HG03196 (cell line): ENCODE measurements at regions not wholly inside any gene's neighbourhood (a gene's known extent, or its start where the extent isn't known, plus 50 kb on each side); places are given as distances from the start of the nearest gene placed in this dataset.
"Not testable (repeated sequence)": the region's sequence is repeated elsewhere in the genome, so short reads cannot be mapped to it uniquely, and the experiment has no call there.

Experiments used
- ATAC-seq: cut with Tn5 transposase; IDR thresholded peaks from one replicate; pipeline ENCODE4 v1.9.1; 2021; ENCODE audit not compliant: unreplicated experiment

GRCh38 chr6:27593200-27593818 lies 120.4 kb upstream of the ZNF184 start:
- ATAC-seq: peak; percentile 7

GRCh38 chr6:27592481-27593199 lies 119.7 kb upstream of the ZNF184 start:
- peak; percentile 67 for ATAC-seq

- peak; percentile 12 for ATAC-seq
Measured at GRCh38 chr6:27591699-27592480, 119.0 kb upstream of the ZNF184 start.

DNA sequence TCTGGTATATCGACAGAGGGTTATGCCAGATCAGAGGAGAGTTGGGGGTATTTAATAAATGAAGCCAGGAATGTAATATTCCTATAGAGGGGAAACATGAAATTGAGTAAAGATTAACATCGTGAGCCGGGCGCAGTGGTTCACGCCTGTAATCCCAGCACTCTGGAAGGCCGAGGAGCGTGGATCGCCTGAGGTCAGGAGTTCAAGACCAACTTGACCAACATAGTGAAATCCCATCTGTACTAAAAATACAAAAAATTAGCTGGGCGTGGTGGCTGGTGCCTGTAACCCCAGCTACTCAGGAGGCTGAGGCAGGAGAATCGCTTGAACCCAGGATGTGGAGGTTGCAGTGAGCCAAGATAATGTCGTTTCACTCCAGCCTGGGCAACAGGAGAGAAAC lies 112.4 kb upstream of the ZNF184 start:
- ATAC-seq: not testable (repeated sequence)

GRCh38 chr6:27584326-27584725 lies 111.4 kb upstream of the ZNF184 start:
- no peak for ATAC-seq

DNA sequence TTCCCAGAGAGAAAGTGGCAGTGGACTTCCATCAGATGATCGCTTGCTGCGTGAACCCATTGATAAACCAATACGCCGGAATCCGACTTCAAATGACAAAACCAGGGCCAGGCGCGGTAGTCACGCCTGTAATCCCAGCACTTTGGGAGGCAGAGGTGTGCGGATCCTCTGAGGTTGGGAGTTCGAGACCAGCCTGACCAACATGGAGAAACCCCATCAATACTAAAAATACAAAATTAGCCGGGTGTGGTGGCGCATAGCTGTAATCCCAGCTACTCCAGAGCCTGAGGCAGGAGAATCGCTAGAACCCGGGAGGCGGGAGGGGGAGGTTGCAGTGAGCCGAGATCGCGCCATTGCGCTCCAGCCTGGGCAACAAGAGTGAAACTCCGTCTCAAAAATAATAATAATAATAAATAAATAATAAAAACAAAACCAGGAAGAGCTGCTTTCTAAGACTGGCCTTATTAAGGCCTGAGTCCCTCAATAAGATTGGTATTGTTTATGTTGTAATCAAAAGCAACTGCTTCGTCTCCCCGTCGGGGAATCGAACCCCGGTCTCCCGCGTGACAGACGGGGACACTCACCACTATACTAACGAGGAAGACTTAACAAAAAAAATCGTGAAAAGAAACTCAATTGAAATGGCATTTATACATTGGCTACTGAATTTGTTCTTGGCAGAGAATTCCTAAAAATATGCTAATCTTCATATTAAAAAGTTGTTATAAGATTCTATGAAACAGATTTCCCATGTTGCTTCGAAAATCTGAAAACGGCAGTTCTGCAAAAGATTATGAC lies 110.2 kb upstream of the ZNF184 start:
- ATAC-seq: no peak

DNA sequence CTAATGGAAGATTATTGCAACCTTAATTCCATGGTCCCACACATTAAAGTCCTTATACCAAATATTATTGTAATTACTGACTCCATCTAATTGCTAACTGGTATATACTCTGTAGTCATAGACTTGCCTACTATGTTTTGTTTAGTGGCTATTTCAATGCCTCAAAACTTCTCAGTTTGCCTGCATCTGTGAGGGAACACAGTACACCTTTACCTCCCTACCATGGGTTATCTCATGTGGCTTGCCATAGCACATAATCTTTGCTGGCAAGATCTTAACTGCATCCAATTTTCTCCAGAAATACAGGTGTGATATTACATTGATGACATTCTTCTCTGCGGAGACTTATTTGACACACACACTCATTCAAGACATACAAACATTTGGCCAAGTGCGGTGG lies 107.1 kb upstream of the ZNF184 start:
- no peak for ATAC-seq

DNA sequence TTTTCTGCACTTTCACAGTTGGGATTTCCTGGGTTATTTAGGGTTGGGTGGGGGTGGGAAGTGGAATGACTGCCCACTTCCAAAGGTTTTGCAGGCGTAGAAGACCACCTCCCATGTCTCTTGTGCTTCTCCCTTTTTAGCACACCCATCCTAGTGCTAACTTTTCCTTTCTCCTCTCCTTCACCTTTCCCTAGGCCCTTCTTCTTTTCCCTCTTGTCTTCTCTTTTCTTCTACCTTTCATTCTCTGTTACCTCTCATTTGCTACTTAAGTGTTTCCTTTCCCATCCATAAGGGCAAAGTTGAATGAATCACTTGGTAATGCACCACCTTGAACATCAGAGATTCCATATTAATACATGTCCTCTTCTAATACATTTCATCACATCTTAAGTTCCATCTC lies 105.0 kb upstream of the ZNF184 start:
- ATAC-seq: no peak

- no peak for ATAC-seq
Measured at GRCh38 chr6:27575594-27576361, 102.9 kb upstream of the ZNF184 start.

GRCh38 chr6:27568226-27568897 lies 95.5 kb upstream of the ZNF184 start:
- ATAC-seq: no peak

DNA sequence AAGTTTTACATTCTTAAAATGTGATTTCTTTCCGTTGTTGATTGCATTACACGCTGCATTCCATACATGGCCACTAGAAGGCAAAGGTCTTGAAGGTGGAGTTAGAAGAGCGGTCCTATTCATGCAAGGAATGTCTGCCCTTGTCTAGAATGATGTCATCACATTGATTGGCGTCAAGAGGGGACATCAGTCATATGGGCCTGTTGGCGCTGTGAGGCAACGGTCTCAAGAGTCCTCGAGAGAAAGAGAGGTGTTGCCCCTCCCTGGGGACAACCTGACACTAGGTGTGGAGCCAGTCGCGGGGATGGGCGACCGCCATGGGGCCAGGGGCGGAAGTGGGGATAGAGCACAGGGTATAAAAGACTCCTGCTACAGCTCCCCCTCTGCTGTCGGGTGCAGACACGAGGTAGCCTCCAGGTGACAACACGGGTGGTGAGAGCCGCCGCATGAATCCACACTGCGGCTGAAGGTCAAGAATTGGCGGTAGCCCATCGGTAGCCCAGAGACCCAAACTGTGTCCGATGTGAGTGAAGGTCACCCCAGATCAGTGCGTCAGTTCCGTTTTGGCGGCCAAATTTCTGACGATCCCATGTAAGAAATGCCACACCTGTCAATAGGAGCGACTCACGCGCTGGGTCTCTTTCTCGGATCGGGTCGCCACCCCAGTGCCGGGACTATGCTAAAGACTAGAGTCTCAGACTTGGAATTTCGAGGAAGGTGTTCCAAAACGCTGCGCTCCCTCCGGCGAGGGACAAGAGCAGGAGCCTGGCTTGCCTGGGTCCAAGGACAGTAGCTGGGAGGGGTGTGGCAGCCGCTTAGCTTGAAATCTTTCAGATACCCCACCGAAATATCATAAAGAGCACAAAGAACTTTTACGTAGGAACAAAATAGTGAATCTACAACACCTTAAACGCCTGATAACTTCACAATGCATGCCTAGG lies 93.2 kb upstream of the ZNF184 start:
- ATAC-seq: no peak

- no peak for ATAC-seq
Measured at GRCh38 chr6:27562027-27562410, 89.1 kb upstream of the ZNF184 start.

- ATAC-seq: no peak
Measured at GRCh38 chr6:27558028-27558724, 85.3 kb upstream of the ZNF184 start.

- no peak for ATAC-seq
Measured at GRCh38 chr6:27556406-27556805, 83.5 kb upstream of the ZNF184 start.

GRCh38 chr6:27553123-27553904 lies 80.4 kb upstream of the ZNF184 start:
- peak; percentile 79 for ATAC-seq

GRCh38 chr6:27551607-27552006 lies 78.7 kb upstream of the ZNF184 start:
- no peak for ATAC-seq

DNA sequence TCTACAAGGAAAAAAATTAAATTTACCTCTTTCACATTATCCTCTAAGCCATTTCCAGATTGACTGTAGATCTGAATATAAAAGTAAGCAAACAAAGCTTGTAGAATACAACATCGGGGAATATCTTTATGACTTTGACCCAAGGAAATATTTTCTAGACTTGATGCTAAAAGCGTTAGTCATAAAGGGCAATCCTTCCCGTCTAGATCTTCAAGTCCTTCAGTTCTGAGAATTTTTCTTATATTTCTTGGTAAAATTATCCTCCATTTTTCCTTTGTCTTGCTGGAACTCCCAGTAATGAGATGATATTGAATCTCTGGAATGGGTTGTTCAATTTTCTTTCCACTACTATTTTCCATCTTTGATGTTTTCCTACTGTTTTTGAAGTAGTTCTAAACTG lies 77.8 kb upstream of the ZNF184 start:
- no peak for ATAC-seq

GRCh38 chr6:27549241-27549598 lies 76.3 kb upstream of the ZNF184 start:
- not testable (repeated sequence) for ATAC-seq
